ENCODE measurements at regions not wholly inside any gene's neighbourhood (a gene's known extent, or its start where the extent isn't known, plus 50 kb on each side); places are given as distances from the start of the nearest gene placed in this dataset.

DNA sequence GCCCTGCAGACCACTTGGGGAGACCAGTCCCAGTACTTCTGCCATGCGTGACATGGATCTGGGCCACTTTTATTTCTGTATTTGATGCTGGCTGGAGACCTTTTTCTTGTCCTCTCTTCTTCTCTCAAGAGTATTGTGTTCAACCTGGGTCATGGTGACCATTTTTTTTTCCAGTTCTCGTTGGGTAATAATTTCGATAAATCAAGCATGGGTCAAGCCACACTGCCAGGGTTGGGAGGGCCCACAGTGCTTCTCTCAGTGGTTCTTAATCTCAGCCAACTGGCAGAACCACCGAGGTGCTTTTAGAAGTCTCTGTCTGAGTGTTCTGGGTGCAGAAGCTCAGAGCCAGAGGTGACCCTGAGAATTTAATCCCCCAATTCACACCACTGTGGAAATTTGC, 269.9 kb downstream of the SEC23IP start:
- no peaks in the 10 kb centered on the region for H3K9me2 ChIP-seq
- H3K27ac ChIP-seq (ENCODE audit: low read depth in 2 of 2, low read length in 1 of 2): no peak overlapping the region
- ChIA-PET CTCF (no interaction called here), POLR2A (no interaction called here)
- H3K9me3 ChIP-seq: no peaks in the 10 kb centered on the region
- no peak overlapping the region for H3K4me3 ChIP-seq (ENCODE audit: low read depth in 2 of 2, low read length in 1 of 2)
- H4K20me1 ChIP-seq (ENCODE audit: insufficient read depth): no peaks in the 10 kb centered on the region
- no peaks in the 10 kb centered on the region for H3K27me3 ChIP-seq (ENCODE audit: insufficient read depth)
- no peaks in the 10 kb centered on the region for H3K4me1 ChIP-seq (ENCODE audit: control insufficient read depth in 1 of 2, insufficient read depth in 2 of 2, low read depth in 1 of 2, low read length in 1 of 2)
- H3F3A ChIP-seq (replicated peaks; ENCODE audit: insufficient read depth): no peaks in the 10 kb centered on the region
- H3K36me3 ChIP-seq (replicated peaks in 1 of 2; ENCODE audit: control insufficient read depth in 1 of 2, insufficient read depth in 2 of 2, low read length in 1 of 2): no peaks in the 10 kb centered on the region
- no peaks in the 10 kb centered on the region for H3K79me2 ChIP-seq (ENCODE audit: insufficient read depth)
- H2AFZ ChIP-seq (ENCODE audit: low read depth): no peak overlapping the region
- no peak overlapping the region for H3K4me2 ChIP-seq
- H3K9ac ChIP-seq: no peak overlapping the region
- WGBS (ENCODE audit: low lambda C conversion rate): 43% methylated on average over 4 of the region's 4 CpGs
- no peak for DNase-seq
- TF ChIP-seq FOXM1 (IDR thresholded peaks at IDR 0.05; ENCODE audit: low read depth): no peak
- TF ChIP-seq JUND (IDR thresholded peaks at IDR 0.05): no peak
- TF ChIP-seq FOSL2 (IDR thresholded peaks at IDR 0.05; ENCODE audit: borderline replicate concordance, low read depth): no peak
- no peak for TF ChIP-seq FOXJ3 (CRISPR knock-in tag; IDR thresholded peaks at IDR 0.05)
- TF ChIP-seq EZH2phosphoT487 (IDR thresholded peaks at IDR 0.05; ENCODE audit: borderline replicate concordance, low read depth): no peak
- no peak for TF ChIP-seq PBX3 (IDR thresholded peaks at IDR 0.05)
- TF ChIP-seq MXI1 (IDR thresholded peaks at IDR 0.05; ENCODE audit: low read depth, low read length): no peak
- no peak for TF ChIP-seq TAF1 (IDR thresholded peaks at IDR 0.05; ENCODE audit: borderline replicate concordance, low read depth, low read length)
- no peak for TF ChIP-seq RAD21 (IDR thresholded peaks at IDR 0.05; ENCODE audit: low read length)
- no peak for TF ChIP-seq ZBTB33 (IDR thresholded peaks at IDR 0.05; ENCODE audit: borderline replicate concordance, low read depth)
- TF ChIP-seq, protein P1, sequence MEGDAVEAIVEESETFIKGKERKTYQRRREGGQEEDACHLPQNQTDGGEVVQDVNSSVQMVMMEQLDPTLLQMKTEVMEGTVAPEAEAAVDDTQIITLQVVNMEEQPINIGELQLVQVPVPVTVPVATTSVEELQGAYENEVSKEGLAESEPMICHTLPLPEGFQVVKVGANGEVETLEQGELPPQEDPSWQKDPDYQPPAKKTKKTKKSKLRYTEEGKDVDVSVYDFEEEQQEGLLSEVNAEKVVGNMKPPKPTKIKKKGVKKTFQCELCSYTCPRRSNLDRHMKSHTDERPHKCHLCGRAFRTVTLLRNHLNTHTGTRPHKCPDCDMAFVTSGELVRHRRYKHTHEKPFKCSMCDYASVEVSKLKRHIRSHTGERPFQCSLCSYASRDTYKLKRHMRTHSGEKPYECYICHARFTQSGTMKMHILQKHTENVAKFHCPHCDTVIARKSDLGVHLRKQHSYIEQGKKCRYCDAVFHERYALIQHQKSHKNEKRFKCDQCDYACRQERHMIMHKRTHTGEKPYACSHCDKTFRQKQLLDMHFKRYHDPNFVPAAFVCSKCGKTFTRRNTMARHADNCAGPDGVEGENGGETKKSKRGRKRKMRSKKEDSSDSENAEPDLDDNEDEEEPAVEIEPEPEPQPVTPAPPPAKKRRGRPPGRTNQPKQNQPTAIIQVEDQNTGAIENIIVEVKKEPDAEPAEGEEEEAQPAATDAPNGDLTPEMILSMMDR (IDR thresholded peaks at IDR 0.05): no peak
- no peak for TF ChIP-seq TCF12 (IDR thresholded peaks at IDR 0.05)

DNA sequence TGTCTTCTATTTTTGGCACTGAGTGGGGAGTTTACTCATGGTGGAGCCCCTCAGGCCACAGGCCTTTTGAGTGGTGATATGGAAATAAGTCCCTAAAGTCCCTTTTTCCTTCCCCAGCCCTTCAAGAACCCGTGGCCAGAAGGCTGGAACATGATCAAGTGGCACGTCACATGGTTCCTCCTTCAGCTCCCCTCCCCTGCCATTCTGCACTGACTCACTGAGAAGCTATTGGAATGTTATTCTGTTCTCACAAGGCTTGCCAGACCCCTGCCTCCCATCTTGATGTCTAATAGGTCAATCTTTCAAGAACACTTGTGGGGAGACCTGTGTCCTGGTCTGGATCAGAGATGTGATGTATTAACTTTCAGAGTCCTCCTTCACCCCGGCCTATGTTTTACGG, 279.8 kb downstream of the SEC23IP start:
- H3K4me1 ChIP-seq (ENCODE audit: control insufficient read depth in 1 of 2, insufficient read depth in 2 of 2, low read depth in 1 of 2, low read length in 1 of 2): no peaks in the 10 kb centered on the region
- peak; percentile 36; the same call in 1 of the 2 replicates for TF ChIP-seq FOSL2 (IDR thresholded peaks at IDR 0.05; ENCODE audit: borderline replicate concordance, low read depth)
- TF ChIP-seq EZH2phosphoT487 (IDR thresholded peaks at IDR 0.05; ENCODE audit: borderline replicate concordance, low read depth): no peak
- no peak for TF ChIP-seq TCF12 (IDR thresholded peaks at IDR 0.05)
- no peak overlapping the region for H3K4me2 ChIP-seq
- H2AFZ ChIP-seq (ENCODE audit: low read depth): peak overlapping the region; percentile 2; the same call in 1 of the 2 replicates
- H3K9me2 ChIP-seq: no peaks in the 10 kb centered on the region
- DNase-seq: no peak
- H3K27ac ChIP-seq (ENCODE audit: low read depth in 2 of 2, low read length in 1 of 2): no peak overlapping the region
- no peaks in the 10 kb centered on the region for H4K20me1 ChIP-seq (ENCODE audit: insufficient read depth)
- no peaks in the 10 kb centered on the region for H3K9me3 ChIP-seq
- 52% methylated on average over 4 of the region's 4 CpGs for WGBS (ENCODE audit: low lambda C conversion rate)
- H3K9ac ChIP-seq: no peak overlapping the region
- H3K4me3 ChIP-seq (ENCODE audit: low read depth in 2 of 2, low read length in 1 of 2): no peak overlapping the region
- H3K27me3 ChIP-seq (ENCODE audit: insufficient read depth): no peaks in the 10 kb centered on the region
- H3K79me2 ChIP-seq (ENCODE audit: insufficient read depth): no peaks in the 10 kb centered on the region
- ChIA-PET POLR2A (no interaction called here), CTCF (no interaction called here)
- H3K36me3 ChIP-seq (replicated peaks in 1 of 2; ENCODE audit: control insufficient read depth in 1 of 2, insufficient read depth in 2 of 2, low read length in 1 of 2): no peaks in the 10 kb centered on the region
- no peaks in the 10 kb centered on the region for H3F3A ChIP-seq (replicated peaks; ENCODE audit: insufficient read depth)
